ENCODE measurements at regions not wholly inside any gene's neighbourhood (a gene's known extent, or its start where the extent isn't known, plus 50 kb on each side); places are given as distances from the start of the nearest gene placed in this dataset.

- no peak for TF ChIP-seq CHD7 (IDR thresholded peaks at IDR 0.05; ENCODE audit: insufficient replicate concordance, low read length)
- no peak for TF ChIP-seq SRF (IDR thresholded peaks at IDR 0.05; ENCODE audit: low read depth, low read length)
- no peak for TF ChIP-seq SP2 (IDR thresholded peaks at IDR 0.05; ENCODE audit: low read length)
- TF ChIP-seq BACH1 (IDR thresholded peaks at IDR 0.05; ENCODE audit: low read length) = no peak
- TF ChIP-seq CBX5 (IDR thresholded peaks at IDR 0.05; ENCODE audit: low read depth, low read length) = no peak
- no peak for TF ChIP-seq EZH2 (IDR thresholded peaks at IDR 0.05; ENCODE audit: low read depth, low read length, severe bottlenecking)
Measured at GRCh38 chr1:96522927-96523326, 198.7 kb upstream of the PTBP2 start (continued).

Data from H1 (cell line).